PFSK-1 (cell line): ENCODE measurements at regions not wholly inside any gene's neighbourhood (a gene's known extent, or its start where the extent isn't known, plus 50 kb on each side); places are given as distances from the start of the nearest gene placed in this dataset.

Experiments
- FOXP2 ChIP-seq: optimal IDR thresholded peaks from 2 replicates; pipeline ENCODE3; 2011; ENCODE audit warnings: borderline replicate concordance, control low read depth, inconsistent platforms; ENCODE audit not compliant: insufficient read depth; ENCODE audit errors: extremely low read length, extremely low read depth
- POLR2AphosphoS5 ChIP-seq: IDR thresholded peaks from 2 replicates; pipeline ENCODE4 v1.6.1; 2012; ENCODE audit warnings: low read depth, mild to moderate bottlenecking, control low read depth, low read length, moderate library complexity
- REST ChIP-seq, 2 experiments: IDR thresholded peaks; 2 replicates each; pipeline versions ENCODE4 v1.6.1 to v1.8.0; 2011 to 2012; ENCODE audit warnings: low read depth in 2 of 2, low read length in 2 of 2, control low read depth in 1 of 2, inconsistent platforms in 1 of 2, mild to moderate bottlenecking in 1 of 2, moderate library complexity in 1 of 2; ENCODE audit not compliant: insufficient read depth in 1 of 2
- SIN3A ChIP-seq: IDR thresholded peaks from 2 replicates; pipeline ENCODE4 v1.6.1; 2012; ENCODE audit warnings: mild to moderate bottlenecking, low read length, moderate library complexity, borderline replicate concordance; ENCODE audit not compliant: insufficient read depth
- TAF1 ChIP-seq: IDR thresholded peaks from 2 replicates; pipeline ENCODE4 v1.6.1; 2012; ENCODE audit warnings: low read length, control low read depth, borderline replicate concordance; ENCODE audit not compliant: insufficient read depth

- no peak for TF ChIP-seq SIN3A
- no peak for TF ChIP-seq TAF1
- no peak for TF ChIP-seq FOXP2
- TF ChIP-seq POLR2AphosphoS5: no peak
- no peak for TF ChIP-seq REST (IDR thresholded peaks at IDR 0.05; ENCODE audit: insufficient read depth in 1 of 2, low read depth in 2 of 2, low read length in 2 of 2)
These were observed 418.5 kb upstream of the CDH5 start for GRCh38 chr16:65947951-65948350.

- no peak for TF ChIP-seq TAF1
- TF ChIP-seq POLR2AphosphoS5: no peak
- no peak for TF ChIP-seq SIN3A
- no peak for TF ChIP-seq REST (IDR thresholded peaks at IDR 0.05; ENCODE audit: insufficient read depth in 1 of 2, low read depth in 2 of 2, low read length in 2 of 2)
- no peak for TF ChIP-seq FOXP2
These were observed 421.0 kb upstream of the CDH5 start for GRCh38 chr16:65945493-65945892.

- TF ChIP-seq TAF1 (no peak), REST (IDR thresholded peaks at IDR 0.05; ENCODE audit: insufficient read depth in 1 of 2, low read depth in 2 of 2, low read length in 2 of 2) (no peak), SIN3A (no peak), FOXP2 (no peak), POLR2AphosphoS5 (no peak)
These were observed 422.1 kb upstream of the CDH5 start for GRCh38 chr16:65944361-65944760.

GRCh38 chr16:65940711-65941110, 425.8 kb upstream of the CDH5 start:
- TF ChIP-seq FOXP2 (no peak), POLR2AphosphoS5 (no peak)

GRCh38 chr16:65938083-65938482, 428.4 kb upstream of the CDH5 start:
- TF ChIP-seq POLR2AphosphoS5 (no peak), REST (IDR thresholded peaks at IDR 0.05; ENCODE audit: insufficient read depth in 1 of 2, low read depth in 2 of 2, low read length in 2 of 2) (no peak), SIN3A (no peak), TAF1 (no peak), FOXP2 (no peak)
